ENCODE measurements at regions not wholly inside any gene's neighbourhood (a gene's known extent, or its start where the extent isn't known, plus 50 kb on each side); places are given as distances from the start of the nearest gene placed in this dataset.

GRCh38 chr3:4015426-4015825, 216.2 kb downstream of the LRRN1 start:
- no peak overlapping the region for H3K4me3 ChIP-seq (ENCODE audit: low read length in 2 of 2)
- no peaks in the 10 kb centered on the region for H3K27me3 ChIP-seq (ENCODE audit: control insufficient read depth in 2 of 2, insufficient read depth in 2 of 2, low read length in 2 of 2)
- no peak overlapping the region for H3K9ac ChIP-seq (ENCODE audit: low read depth in 1 of 2, low read length in 2 of 2)
- H3K9me3 ChIP-seq (ENCODE audit: control insufficient read depth in 2 of 2, low read length in 2 of 2), result no peaks in the 10 kb centered on the region
- H3K27ac ChIP-seq (ENCODE audit: low read depth in 2 of 2, low read length in 2 of 2), result no peak overlapping the region
- H3K4me1 ChIP-seq (ENCODE audit: control insufficient read depth in 2 of 2, insufficient read depth in 2 of 2, low read length in 2 of 2), result no peaks in the 10 kb centered on the region
- H3K36me3 ChIP-seq (ENCODE audit: control insufficient read depth in 2 of 2, insufficient read depth in 2 of 2, low read length in 2 of 2), result no peaks in the 10 kb centered on the region

- no peak overlapping the region for H3K27ac ChIP-seq (ENCODE audit: low read depth in 2 of 2, low read length in 2 of 2)
- H3K9ac ChIP-seq (ENCODE audit: low read depth in 1 of 2, low read length in 2 of 2), result no peak overlapping the region
- H3K27me3 ChIP-seq (ENCODE audit: control insufficient read depth in 2 of 2, insufficient read depth in 2 of 2, low read length in 2 of 2), result no peaks in the 10 kb centered on the region
- no peaks in the 10 kb centered on the region for H3K36me3 ChIP-seq (ENCODE audit: control insufficient read depth in 2 of 2, insufficient read depth in 2 of 2, low read length in 2 of 2)
- no peaks in the 10 kb centered on the region for H3K4me1 ChIP-seq (ENCODE audit: control insufficient read depth in 2 of 2, insufficient read depth in 2 of 2, low read length in 2 of 2)
- H3K4me3 ChIP-seq (ENCODE audit: low read length in 2 of 2), result no peak overlapping the region
- H3K9me3 ChIP-seq (ENCODE audit: control insufficient read depth in 2 of 2, low read length in 2 of 2), result no peaks in the 10 kb centered on the region
Observed at GRCh38 chr3:4019501-4019900, 220.3 kb downstream of the LRRN1 start.

DNA sequence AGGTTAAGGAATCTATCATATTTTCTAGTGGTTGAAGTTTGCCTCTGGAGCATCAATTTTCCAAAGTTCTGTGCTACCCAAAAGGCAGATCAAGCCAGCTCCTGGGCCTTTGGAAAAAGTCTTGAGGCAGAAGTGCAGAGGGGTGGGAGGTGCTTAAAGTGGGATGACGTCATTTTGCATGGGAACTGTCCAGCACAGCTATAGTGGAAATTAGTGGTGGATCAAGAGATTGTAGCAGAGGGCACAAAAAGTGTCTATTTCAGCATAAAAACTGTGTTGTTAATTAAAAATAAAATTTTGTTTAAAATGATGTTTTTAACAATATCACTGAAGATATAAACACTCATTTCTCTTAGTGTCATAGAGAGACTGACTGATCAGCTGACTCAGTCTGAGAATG, 221.9 kb downstream of the LRRN1 start:
- Histone ChIP-seq H3K9ac (ENCODE audit: low read depth in 1 of 2, low read length in 2 of 2) (no peak overlapping the region), H3K4me1 (ENCODE audit: control insufficient read depth in 2 of 2, insufficient read depth in 2 of 2, low read length in 2 of 2) (no peaks in the 10 kb centered on the region), H3K27me3 (ENCODE audit: control insufficient read depth in 2 of 2, insufficient read depth in 2 of 2, low read length in 2 of 2) (no peaks in the 10 kb centered on the region), H3K4me3 (ENCODE audit: low read length in 2 of 2) (no peak overlapping the region), H3K9me3 (ENCODE audit: control insufficient read depth in 2 of 2, low read length in 2 of 2) (no peaks in the 10 kb centered on the region), H3K36me3 (ENCODE audit: control insufficient read depth in 2 of 2, insufficient read depth in 2 of 2, low read length in 2 of 2) (no peaks in the 10 kb centered on the region), H3K27ac (ENCODE audit: low read depth in 2 of 2, low read length in 2 of 2) (no peak overlapping the region)

GRCh38 chr3:4029135-4029534, 229.9 kb downstream of the LRRN1 start:
- Histone ChIP-seq H3K36me3 (ENCODE audit: control insufficient read depth in 2 of 2, insufficient read depth in 2 of 2, low read length in 2 of 2) (no peaks in the 10 kb centered on the region), H3K27me3 (ENCODE audit: control insufficient read depth in 2 of 2, insufficient read depth in 2 of 2, low read length in 2 of 2) (no peaks in the 10 kb centered on the region), H3K9me3 (ENCODE audit: control insufficient read depth in 2 of 2, low read length in 2 of 2) (no peaks in the 10 kb centered on the region), H3K4me3 (ENCODE audit: low read length in 2 of 2) (no peak overlapping the region), H3K4me1 (ENCODE audit: control insufficient read depth in 2 of 2, insufficient read depth in 2 of 2, low read length in 2 of 2) (no peaks in the 10 kb centered on the region), H3K27ac (ENCODE audit: low read depth in 2 of 2, low read length in 2 of 2) (no peak overlapping the region), H3K9ac (ENCODE audit: low read depth in 1 of 2, low read length in 2 of 2) (no peak overlapping the region)

DNA sequence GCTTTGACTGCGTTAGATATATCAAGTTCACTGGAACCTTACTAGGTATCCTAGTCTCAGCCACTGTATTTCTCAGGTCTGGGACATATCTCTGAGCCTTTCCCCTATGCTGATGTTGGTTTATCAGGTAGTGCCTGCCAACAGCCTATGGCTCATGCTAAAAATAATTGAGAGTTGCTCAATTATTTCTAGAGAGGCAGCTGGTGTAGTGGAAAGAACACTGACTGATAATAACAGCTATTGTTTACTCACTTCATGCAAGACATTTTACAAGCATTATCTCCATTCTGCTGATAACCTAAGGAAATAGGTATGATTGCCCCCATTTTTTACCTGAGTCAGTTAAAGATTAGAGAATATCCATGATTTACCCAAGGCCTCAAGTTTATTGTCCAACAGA, 231.4 kb downstream of the LRRN1 start:
- H3K36me3 ChIP-seq (ENCODE audit: control insufficient read depth in 2 of 2, insufficient read depth in 2 of 2, low read length in 2 of 2), result no peaks in the 10 kb centered on the region
- no peaks in the 10 kb centered on the region for H3K4me1 ChIP-seq (ENCODE audit: control insufficient read depth in 2 of 2, insufficient read depth in 2 of 2, low read length in 2 of 2)
- H3K27ac ChIP-seq (ENCODE audit: low read depth in 2 of 2, low read length in 2 of 2), result no peak overlapping the region
- no peaks in the 10 kb centered on the region for H3K27me3 ChIP-seq (ENCODE audit: control insufficient read depth in 2 of 2, insufficient read depth in 2 of 2, low read length in 2 of 2)
- H3K9ac ChIP-seq (ENCODE audit: low read depth in 1 of 2, low read length in 2 of 2), result no peak overlapping the region
- no peaks in the 10 kb centered on the region for H3K9me3 ChIP-seq (ENCODE audit: control insufficient read depth in 2 of 2, low read length in 2 of 2)
- H3K4me3 ChIP-seq (ENCODE audit: low read length in 2 of 2), result no peak overlapping the region

DNA sequence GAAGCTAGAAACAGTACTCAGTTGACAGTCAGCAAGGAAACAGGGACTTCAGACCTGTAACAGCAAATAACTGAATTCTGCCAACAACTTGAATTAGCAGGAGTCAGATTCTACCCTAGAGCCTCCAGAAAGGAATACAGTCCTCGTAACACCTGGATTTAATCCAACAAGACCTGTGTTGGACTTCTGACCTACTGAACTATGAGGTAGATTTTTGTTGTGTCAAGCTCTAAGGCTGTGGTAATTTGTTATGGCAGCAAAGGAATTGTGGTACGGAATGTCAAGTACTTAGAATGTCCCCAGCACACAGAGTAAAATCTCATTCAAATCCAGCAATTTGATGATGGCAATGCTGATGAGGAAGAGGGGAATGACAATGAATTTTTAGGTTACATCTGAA, 234.1 kb downstream of the LRRN1 start:
- no peaks in the 10 kb centered on the region for H3K9me3 ChIP-seq (ENCODE audit: control insufficient read depth in 2 of 2, low read length in 2 of 2)
- H3K4me1 ChIP-seq (ENCODE audit: control insufficient read depth in 2 of 2, insufficient read depth in 2 of 2, low read length in 2 of 2), result no peaks in the 10 kb centered on the region
- no peaks in the 10 kb centered on the region for H3K36me3 ChIP-seq (ENCODE audit: control insufficient read depth in 2 of 2, insufficient read depth in 2 of 2, low read length in 2 of 2)
- H3K27ac ChIP-seq (ENCODE audit: low read depth in 2 of 2, low read length in 2 of 2), result no peak overlapping the region
- no peak overlapping the region for H3K9ac ChIP-seq (ENCODE audit: low read depth in 1 of 2, low read length in 2 of 2)
- no peaks in the 10 kb centered on the region for H3K27me3 ChIP-seq (ENCODE audit: control insufficient read depth in 2 of 2, insufficient read depth in 2 of 2, low read length in 2 of 2)
- H3K4me3 ChIP-seq (ENCODE audit: low read length in 2 of 2), result no peak overlapping the region

GRCh38 chr3:4036046-4036445, 236.8 kb downstream of the LRRN1 start:
- no peak overlapping the region for H3K27ac ChIP-seq (ENCODE audit: low read depth in 2 of 2, low read length in 2 of 2)

GRCh38 chr3:4038351-4038750, 239.1 kb downstream of the LRRN1 start:
- Histone ChIP-seq H3K27ac (ENCODE audit: low read depth in 2 of 2, low read length in 2 of 2) (no peak overlapping the region), H3K9me3 (ENCODE audit: control insufficient read depth in 2 of 2, low read length in 2 of 2) (no peaks in the 10 kb centered on the region), H3K4me3 (ENCODE audit: low read length in 2 of 2) (no peak overlapping the region), H3K27me3 (ENCODE audit: control insufficient read depth in 2 of 2, insufficient read depth in 2 of 2, low read length in 2 of 2) (no peaks in the 10 kb centered on the region), H3K4me1 (ENCODE audit: control insufficient read depth in 2 of 2, insufficient read depth in 2 of 2, low read length in 2 of 2) (no peaks in the 10 kb centered on the region), H3K36me3 (ENCODE audit: control insufficient read depth in 2 of 2, insufficient read depth in 2 of 2, low read length in 2 of 2) (no peaks in the 10 kb centered on the region), H3K9ac (ENCODE audit: low read depth in 1 of 2, low read length in 2 of 2) (no peak overlapping the region)

More at GRCh38 chr3:4036046-4036445, 236.8 kb downstream of the LRRN1 start:
- Histone ChIP-seq H3K4me3 (ENCODE audit: low read length in 2 of 2) (no peak overlapping the region), H3K9ac (ENCODE audit: low read depth in 1 of 2, low read length in 2 of 2) (no peak overlapping the region), H3K9me3 (ENCODE audit: control insufficient read depth in 2 of 2, low read length in 2 of 2) (no peaks in the 10 kb centered on the region), H3K36me3 (ENCODE audit: control insufficient read depth in 2 of 2, insufficient read depth in 2 of 2, low read length in 2 of 2) (no peaks in the 10 kb centered on the region), H3K4me1 (ENCODE audit: control insufficient read depth in 2 of 2, insufficient read depth in 2 of 2, low read length in 2 of 2) (no peaks in the 10 kb centered on the region), H3K27me3 (ENCODE audit: control insufficient read depth in 2 of 2, insufficient read depth in 2 of 2, low read length in 2 of 2) (no peaks in the 10 kb centered on the region)

DNA sequence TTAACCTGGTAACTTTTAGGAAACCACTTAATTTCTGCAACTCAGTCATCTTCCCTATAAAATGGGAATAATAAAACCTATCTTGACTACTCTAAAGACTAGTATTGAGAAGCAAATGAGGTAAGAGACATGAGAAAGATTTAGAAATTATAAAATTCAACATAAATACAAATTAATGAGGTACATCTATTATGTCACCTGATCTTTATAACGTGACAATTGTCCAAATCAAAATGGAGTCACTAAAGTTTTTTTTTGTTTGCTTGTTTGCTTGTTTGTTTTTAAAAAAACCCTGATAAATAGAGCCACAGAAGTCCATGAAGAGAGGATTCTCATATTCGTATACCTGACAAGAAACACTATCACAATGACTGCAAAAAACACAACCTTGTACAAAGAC, 242.8 kb downstream of the LRRN1 start:
- H3K27me3 ChIP-seq (ENCODE audit: control insufficient read depth in 2 of 2, insufficient read depth in 2 of 2, low read length in 2 of 2), result no peaks in the 10 kb centered on the region
- no peaks in the 10 kb centered on the region for H3K4me1 ChIP-seq (ENCODE audit: control insufficient read depth in 2 of 2, insufficient read depth in 2 of 2, low read length in 2 of 2)
- no peak overlapping the region for H3K27ac ChIP-seq (ENCODE audit: low read depth in 2 of 2, low read length in 2 of 2)
- no peak overlapping the region for H3K9ac ChIP-seq (ENCODE audit: low read depth in 1 of 2, low read length in 2 of 2)
- H3K36me3 ChIP-seq (ENCODE audit: control insufficient read depth in 2 of 2, insufficient read depth in 2 of 2, low read length in 2 of 2), result no peaks in the 10 kb centered on the region
- no peaks in the 10 kb centered on the region for H3K9me3 ChIP-seq (ENCODE audit: control insufficient read depth in 2 of 2, low read length in 2 of 2)
- no peak overlapping the region for H3K4me3 ChIP-seq (ENCODE audit: low read length in 2 of 2)

GRCh38 chr3:4042869-4043268, 243.6 kb downstream of the LRRN1 start:
- Histone ChIP-seq H3K36me3 (ENCODE audit: control insufficient read depth in 2 of 2, insufficient read depth in 2 of 2, low read length in 2 of 2) (no peaks in the 10 kb centered on the region), H3K4me3 (ENCODE audit: low read length in 2 of 2) (no peak overlapping the region), H3K4me1 (ENCODE audit: control insufficient read depth in 2 of 2, insufficient read depth in 2 of 2, low read length in 2 of 2) (no peaks in the 10 kb centered on the region), H3K27me3 (ENCODE audit: control insufficient read depth in 2 of 2, insufficient read depth in 2 of 2, low read length in 2 of 2) (no peaks in the 10 kb centered on the region), H3K9ac (ENCODE audit: low read depth in 1 of 2, low read length in 2 of 2) (no peak overlapping the region), H3K27ac (ENCODE audit: low read depth in 2 of 2, low read length in 2 of 2) (no peak overlapping the region), H3K9me3 (ENCODE audit: control insufficient read depth in 2 of 2, low read length in 2 of 2) (no peaks in the 10 kb centered on the region)

- Histone ChIP-seq H3K4me3 (ENCODE audit: low read length in 2 of 2) (no peak overlapping the region), H3K27me3 (ENCODE audit: control insufficient read depth in 2 of 2, insufficient read depth in 2 of 2, low read length in 2 of 2) (no peaks in the 10 kb centered on the region), H3K27ac (ENCODE audit: low read depth in 2 of 2, low read length in 2 of 2) (no peak overlapping the region), H3K9me3 (ENCODE audit: control insufficient read depth in 2 of 2, low read length in 2 of 2) (no peaks in the 10 kb centered on the region), H3K9ac (ENCODE audit: low read depth in 1 of 2, low read length in 2 of 2) (no peak overlapping the region), H3K36me3 (ENCODE audit: control insufficient read depth in 2 of 2, insufficient read depth in 2 of 2, low read length in 2 of 2) (no peaks in the 10 kb centered on the region), H3K4me1 (ENCODE audit: control insufficient read depth in 2 of 2, insufficient read depth in 2 of 2, low read length in 2 of 2) (no peaks in the 10 kb centered on the region)
Observed at GRCh38 chr3:4043867-4044575, 244.8 kb downstream of the LRRN1 start.
